GM18858 (cell line): ENCODE measurements at regions not wholly inside any gene's neighbourhood (a gene's known extent, or its start where the extent isn't known, plus 50 kb on each side); places are given as distances from the start of the nearest gene placed in this dataset.

ENCODE experiments used
- ATAC-seq: cut with Tn5 transposase; IDR thresholded peaks from one replicate; pipeline ENCODE4 v1.9.1; 2021; ENCODE audit not compliant: unreplicated experiment

DNA sequence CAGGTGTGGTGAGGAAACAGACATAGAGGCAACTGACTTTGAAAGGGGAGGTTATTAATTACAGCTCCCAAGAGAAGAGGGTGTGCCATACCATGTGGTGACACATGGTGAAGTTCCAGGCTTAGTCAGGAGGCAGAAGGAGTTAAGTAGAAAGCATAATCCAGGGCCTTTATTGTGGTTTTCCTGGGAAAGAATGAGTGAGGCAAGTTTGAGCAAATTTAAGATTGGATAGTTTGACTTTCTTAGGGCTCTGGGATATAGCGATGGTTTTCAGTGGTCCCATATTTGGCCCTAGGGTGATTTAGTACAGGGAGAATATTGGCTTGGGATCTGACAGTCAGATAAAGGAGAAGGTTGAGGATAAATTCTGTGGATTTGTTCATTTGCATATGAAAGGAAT is 495.9 kb upstream of the FSTL5 start:
- ATAC-seq: no peak

DNA sequence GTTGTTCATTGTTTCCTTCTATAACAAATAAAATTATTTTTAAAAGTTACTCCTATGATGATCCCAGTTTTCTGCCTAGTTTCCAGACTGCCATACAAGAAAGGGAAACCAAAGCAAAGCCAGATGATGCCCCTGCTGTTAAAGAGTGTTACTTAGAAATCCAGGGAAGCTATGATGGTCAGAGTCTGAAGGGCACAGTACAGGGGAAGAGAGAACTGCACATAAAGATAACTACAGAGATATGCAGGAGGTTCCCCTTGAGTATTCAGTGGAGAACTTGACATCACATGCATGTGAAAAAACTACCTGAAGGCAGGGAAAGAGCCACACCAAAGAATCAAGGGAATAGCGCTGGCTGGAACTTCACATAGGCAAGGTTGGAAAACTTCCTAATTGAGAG is 494.2 kb upstream of the FSTL5 start:
- no peak for ATAC-seq

GRCh38 chr4:162650166-162650565 is 486.4 kb upstream of the FSTL5 start:
- no peak for ATAC-seq

GRCh38 chr4:162645381-162645780 is 481.6 kb upstream of the FSTL5 start:
- no peak for ATAC-seq

DNA sequence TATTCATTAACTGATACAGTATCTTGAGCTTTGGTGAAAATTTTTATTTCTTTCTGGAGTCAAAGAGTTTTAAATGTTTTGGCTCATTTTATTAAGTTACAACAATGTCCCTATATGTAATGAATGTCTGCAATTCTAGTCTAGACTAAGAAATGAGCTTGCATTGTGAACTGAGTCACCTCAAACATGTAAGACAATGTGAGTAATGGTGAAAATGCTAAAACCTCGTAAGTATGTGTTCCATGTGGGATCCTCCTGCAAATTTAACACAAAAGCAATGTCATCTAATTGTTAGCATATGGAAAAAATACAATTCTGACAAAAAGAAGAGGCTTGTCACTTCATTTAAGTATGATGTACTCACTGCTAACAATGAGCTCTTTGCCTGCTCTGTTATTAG is 480.5 kb upstream of the FSTL5 start:
- no peak for ATAC-seq

DNA sequence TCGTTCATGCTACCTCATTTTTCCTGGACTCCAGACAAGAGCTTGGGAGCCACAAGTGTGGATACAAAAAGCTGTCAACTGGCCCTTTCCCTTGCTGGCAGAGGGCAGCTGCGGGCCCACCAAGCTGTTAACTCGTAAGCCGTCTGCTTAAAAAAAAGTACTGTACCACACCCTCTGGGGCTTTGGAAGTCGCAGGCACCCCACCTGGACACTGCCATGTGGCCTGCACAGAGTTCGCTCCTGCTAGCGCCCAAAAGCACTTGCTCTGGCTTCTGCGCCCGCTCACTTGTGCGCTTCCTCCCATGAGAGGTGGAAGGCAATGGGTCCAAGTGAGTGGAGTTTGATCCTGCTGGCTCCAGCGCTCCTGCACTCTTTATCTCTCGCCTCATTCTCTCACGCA is 476.4 kb upstream of the FSTL5 start:
- no peak for ATAC-seq

- ATAC-seq: no peak
Measured at GRCh38 chr4:162634390-162634789, 470.6 kb upstream of the FSTL5 start.

DNA sequence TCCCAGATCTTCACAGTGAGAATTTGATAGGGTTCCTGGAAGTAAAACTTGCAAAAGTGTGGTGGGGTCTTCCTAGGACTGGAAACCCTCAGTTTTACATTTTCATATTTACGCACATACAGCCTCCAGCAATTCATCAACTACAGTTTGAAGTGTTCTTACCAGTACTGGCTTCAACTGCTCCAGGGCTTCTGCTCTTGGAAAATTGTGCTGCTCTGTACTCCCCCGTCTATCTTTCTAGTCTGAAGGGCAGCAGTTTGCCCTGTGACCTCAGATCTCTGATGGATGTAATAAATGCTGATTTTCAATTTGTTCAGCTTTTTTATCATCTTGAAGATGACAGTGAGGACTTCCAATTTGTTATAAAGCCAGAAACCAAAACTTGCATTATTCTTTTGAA is 458.9 kb upstream of the FSTL5 start:
- ATAC-seq: no peak

DNA sequence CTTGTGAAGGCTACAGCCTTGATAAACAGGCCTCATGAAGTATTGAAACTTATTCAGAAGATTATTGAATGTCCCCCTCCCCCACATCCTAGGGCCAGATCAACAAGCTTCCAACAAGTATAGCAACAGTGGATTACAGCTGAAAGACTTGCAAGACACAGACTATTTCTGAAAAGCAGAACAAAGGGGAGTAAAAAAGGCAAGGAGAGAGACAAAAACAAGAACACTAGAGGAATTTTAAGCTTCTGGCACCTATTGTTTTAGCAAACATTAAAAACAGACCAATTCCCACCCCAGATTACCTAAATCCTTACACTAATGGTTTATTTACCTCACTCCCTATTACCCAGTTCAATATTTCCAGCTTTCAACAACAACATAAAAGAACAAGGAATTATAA is 446.3 kb upstream of the FSTL5 start:
- ATAC-seq: no peak

DNA sequence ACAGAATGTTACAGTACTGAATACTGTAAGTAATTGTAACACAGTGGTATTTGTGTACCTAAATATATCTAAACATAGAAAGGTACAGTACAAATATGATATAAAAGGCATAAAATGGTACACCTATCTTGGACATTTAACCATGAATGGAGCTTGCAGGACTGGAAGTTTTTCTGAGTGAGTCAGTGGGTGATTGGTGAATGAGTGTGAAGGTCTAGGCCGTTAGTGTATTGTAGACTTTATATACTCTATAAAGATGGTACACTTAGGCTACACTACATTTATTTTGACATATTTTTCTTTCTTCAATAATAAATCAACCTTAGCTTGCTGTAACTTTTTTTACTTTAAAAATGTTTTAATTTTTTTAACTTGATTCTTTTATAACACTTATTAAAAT is 422.5 kb upstream of the FSTL5 start:
- ATAC-seq: no peak

GRCh38 chr4:162582180-162582579 is 418.4 kb upstream of the FSTL5 start:
- no peak for ATAC-seq

DNA sequence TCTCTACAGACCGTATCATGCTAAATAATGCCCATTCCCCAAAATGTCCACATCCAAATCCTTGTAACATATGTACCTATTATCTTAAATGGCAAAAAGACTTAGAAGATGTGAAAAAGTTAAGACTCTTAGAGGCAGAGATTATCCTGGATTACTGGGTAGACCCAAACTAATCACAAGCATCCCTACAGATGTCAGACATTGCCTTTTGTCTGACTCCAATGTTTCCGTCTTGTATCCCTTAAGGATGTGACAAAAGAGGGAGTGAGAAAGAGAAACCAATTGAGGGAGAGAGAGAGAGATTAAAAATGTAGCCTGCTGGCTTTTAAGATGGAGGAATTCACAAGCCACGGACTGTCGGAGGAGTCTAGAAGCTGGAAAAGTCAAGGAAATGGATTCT is 401.9 kb upstream of the FSTL5 start:
- ATAC-seq: no peak

DNA sequence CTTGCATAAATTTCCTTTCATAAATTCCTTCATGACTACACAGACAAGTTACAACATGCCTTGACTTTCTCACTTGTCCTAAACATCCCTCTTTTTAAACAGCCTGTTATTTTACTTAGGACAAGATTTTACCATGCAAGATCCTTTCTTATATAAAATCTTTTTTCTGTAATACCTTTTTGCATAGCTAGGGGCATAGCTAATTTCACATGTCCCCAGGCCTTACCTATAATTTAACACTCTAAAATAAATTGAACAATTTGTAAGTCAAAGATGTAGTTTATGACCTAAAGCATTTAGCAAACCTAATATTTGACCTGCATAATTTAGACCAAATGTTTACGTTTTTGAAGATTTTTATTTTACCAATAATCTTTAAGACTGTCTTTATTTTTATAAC is 396.3 kb upstream of the FSTL5 start:
- no peak for ATAC-seq

DNA sequence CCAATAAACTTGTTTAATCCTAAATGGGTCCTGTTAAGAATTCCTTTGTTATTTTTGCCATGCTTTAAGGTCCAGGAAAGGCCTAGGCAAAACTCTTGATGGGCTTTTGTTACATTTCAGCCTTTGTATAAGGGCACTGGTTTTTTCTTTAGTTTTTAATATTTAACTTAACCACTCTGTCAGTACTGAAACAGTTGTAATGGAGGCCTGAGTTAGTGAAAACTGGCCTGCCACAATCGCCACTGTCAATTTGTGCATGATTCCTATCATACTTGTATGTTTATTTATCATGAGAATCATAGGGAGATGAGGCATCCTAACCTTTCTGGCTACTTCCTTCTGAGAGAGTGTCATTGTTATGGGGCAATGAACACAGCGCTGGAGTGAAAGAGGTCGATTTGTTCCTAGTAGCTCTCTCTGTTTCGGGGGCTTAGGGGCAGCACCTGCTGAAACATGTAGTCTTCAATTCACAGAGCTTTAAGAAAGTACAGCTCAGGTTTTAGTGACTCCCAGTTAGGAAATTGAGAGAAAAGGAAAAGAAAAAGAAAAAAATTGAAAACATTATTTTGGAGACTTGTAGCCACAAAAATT is 393.8 kb upstream of the FSTL5 start:
- no peak for ATAC-seq

GRCh38 chr4:162535121-162535520 is 371.3 kb upstream of the FSTL5 start:
- ATAC-seq: no peak

DNA sequence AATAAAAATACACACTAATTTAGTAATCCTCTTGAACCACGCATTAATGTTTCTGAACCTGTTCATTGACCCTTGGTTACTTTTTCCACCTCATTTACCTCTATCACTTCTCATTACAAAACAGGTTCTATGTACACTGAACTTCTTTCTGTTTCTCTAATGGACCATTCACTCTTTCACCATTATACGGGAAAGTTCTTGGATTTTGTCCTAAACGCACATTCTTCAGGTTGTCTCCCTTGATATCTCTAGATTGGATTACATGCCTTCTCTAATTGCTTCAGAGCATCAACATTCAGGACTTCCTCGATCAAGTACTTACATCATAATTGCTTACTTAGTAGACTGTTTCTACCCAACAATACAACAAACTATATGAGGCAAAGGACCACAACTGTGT is 359.4 kb upstream of the FSTL5 start:
- no peak for ATAC-seq

GRCh38 chr4:162522724-162523123 is 358.9 kb upstream of the FSTL5 start:
- ATAC-seq: no peak

- ATAC-seq: no peak
Measured at GRCh38 chr4:162510937-162511336, 347.1 kb upstream of the FSTL5 start.

- ATAC-seq: no peak
Measured at GRCh38 chr4:162510115-162510514, 346.3 kb upstream of the FSTL5 start.

DNA sequence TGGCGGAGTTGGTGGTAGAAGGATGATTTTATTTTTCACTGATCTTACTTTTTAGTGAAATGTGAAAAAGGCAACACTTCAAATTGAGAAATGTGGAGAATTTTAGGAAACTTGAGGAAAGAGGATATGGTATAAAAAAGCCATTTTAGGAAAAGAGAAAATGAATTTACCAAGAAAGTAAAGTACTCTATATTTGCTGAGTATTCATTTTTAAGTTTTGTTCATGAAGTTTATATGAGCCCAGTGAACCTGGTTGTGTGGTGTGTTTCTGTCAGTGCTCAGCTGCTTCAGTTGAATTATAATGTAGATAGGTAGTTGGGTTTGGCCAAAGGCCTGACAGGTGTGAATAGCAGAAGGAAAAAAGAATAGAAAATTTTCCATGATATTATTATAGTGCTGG is 345.5 kb upstream of the FSTL5 start:
- ATAC-seq: no peak

GRCh38 chr4:162506253-162506652 is 342.5 kb upstream of the FSTL5 start:
- ATAC-seq: no peak

- ATAC-seq: no peak
Measured at GRCh38 chr4:162503868-162504267, 340.1 kb upstream of the FSTL5 start.

- ATAC-seq: no peak
Measured at GRCh38 chr4:162502109-162502508, 338.3 kb upstream of the FSTL5 start.

DNA sequence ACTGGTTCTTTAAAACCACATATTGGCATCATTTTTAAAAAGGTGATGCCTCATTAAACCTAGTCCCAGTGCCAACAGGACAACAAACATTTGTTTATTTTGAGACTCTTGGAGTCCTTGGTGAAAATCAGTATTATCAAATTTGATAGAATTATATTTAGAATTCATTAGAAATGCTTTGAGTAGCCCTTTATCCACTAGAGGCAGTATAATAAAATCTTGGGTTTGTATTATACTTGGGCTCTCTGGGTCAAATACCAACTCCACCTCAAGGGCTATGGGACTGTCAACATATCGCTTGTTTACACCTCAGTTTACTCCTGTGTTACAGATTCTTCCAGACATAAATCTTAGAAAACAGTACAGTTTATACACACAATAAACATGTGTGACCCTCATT is 335.7 kb upstream of the FSTL5 start:
- ATAC-seq: no peak
